Mesendoderm (in vitro differentiated cells): ENCODE measurements at regions not wholly inside any gene's neighbourhood (a gene's known extent, or its start where the extent isn't known, plus 50 kb on each side); places are given as distances from the start of the nearest gene placed in this dataset.

Experiments used
- DNase-seq: peaks from one replicate; pipeline ENCODE4 v3.0.0; 2013
- H2AK5ac ChIP-seq: 2 replicates; pipeline ENCODE4 v1.6.1; 2013; ENCODE audit warnings: low read length, inconsistent platforms
- H2BK120ac ChIP-seq: 2 replicates; pipeline ENCODE4 v1.6.1; 2013; ENCODE audit warnings: low read depth, mild to moderate bottlenecking, low read length, moderate library complexity, mixed read lengths
- H2BK15ac ChIP-seq: replicated peaks from 2 replicates; pipeline ENCODE4 v1.6.1; 2013; ENCODE audit warnings: low read depth, mild to moderate bottlenecking, moderate library complexity
- H2BK5ac ChIP-seq: 2 replicates; pipeline ENCODE4 v1.6.1; 2013; ENCODE audit warnings: low read length, inconsistent platforms
- H3K18ac ChIP-seq: 2 replicates; pipeline ENCODE4 v1.6.1; 2013; ENCODE audit warnings: mild to moderate bottlenecking, low read length, mixed read lengths
- H3K23ac ChIP-seq: one replicate; pipeline ENCODE4 v1.6.1; 2013; ENCODE audit warnings: low read length
- H3K27ac ChIP-seq: 2 replicates; pipeline ENCODE4 v1.5.1; 2013; ENCODE audit warnings: low read depth, mild to moderate bottlenecking, inconsistent platforms, low read length, moderate library complexity
- H3K27me3 ChIP-seq: 2 replicates; pipeline ENCODE4 v1.6.1; 2013; ENCODE audit warnings: low read length, control low read depth, mild to moderate bottlenecking, inconsistent platforms; ENCODE audit not compliant: insufficient read depth, poor library complexity
- H3K36me3 ChIP-seq: 2 replicates; pipeline ENCODE4 v1.6.1; 2013; ENCODE audit warnings: low read length, inconsistent platforms; ENCODE audit not compliant: control insufficient read depth, insufficient read depth
- H3K4ac ChIP-seq: one replicate; pipeline ENCODE4 v1.6.1; 2013; ENCODE audit warnings: low read depth, mild to moderate bottlenecking, low read length, moderate library complexity
- H3K4me1 ChIP-seq: 2 replicates; pipeline ENCODE4 v1.6.1; 2013; ENCODE audit warnings: low read depth, low read length, inconsistent platforms; ENCODE audit not compliant: control insufficient read depth
- H3K4me2 ChIP-seq: 2 replicates; pipeline ENCODE4 v1.6.1; 2013; ENCODE audit warnings: low read length
- H3K4me3 ChIP-seq: 2 replicates; pipeline ENCODE4 v1.5.1; 2013; ENCODE audit warnings: mild to moderate bottlenecking, low read length
- H3K56ac ChIP-seq: one replicate; pipeline ENCODE4 v1.6.1; 2013; ENCODE audit warnings: low read length
- H3K79me1 ChIP-seq: 2 replicates; pipeline ENCODE4 v1.6.1; 2013; ENCODE audit warnings: low read length, inconsistent platforms
- H3K79me2 ChIP-seq: 2 replicates; pipeline ENCODE4 v1.6.1; 2013; ENCODE audit warnings: mild to moderate bottlenecking, low read length; ENCODE audit not compliant: control insufficient read depth, insufficient read depth
- H3K9ac ChIP-seq: 2 replicates; pipeline ENCODE4 v1.6.1; 2013; ENCODE audit warnings: low read length, inconsistent platforms
- H4K5ac ChIP-seq: one replicate; pipeline ENCODE4 v1.6.1; 2013; ENCODE audit warnings: low read length
- H4K8ac ChIP-seq: one replicate; pipeline ENCODE4 v1.6.1; 2013; ENCODE audit warnings: low read depth, mild to moderate bottlenecking, control low read depth, low read length, moderate library complexity
- WGBS: extraction: QIAGEN DNeasy Blood & Tissue Kit; methylation state at CpG from one replicate; pipeline ENCODE4 v1.1.7; 2013; ENCODE audit warnings: low lambda C conversion rate, missing lambda C conversion rate; ENCODE audit not compliant: insufficient coverage; ENCODE audit errors: extremely low coverage; 5-methylcytosine and 5-hydroxymethylcytosine counted together

- Histone ChIP-seq H3K4me1 (no peaks in the 10 kb centered on the region), H4K5ac (no peak overlapping the region), H3K27me3 (no peaks in the 10 kb centered on the region), H3K4me3 (no peak overlapping the region), H2BK5ac (no peak overlapping the region), H3K79me1 (no peaks in the 10 kb centered on the region), H2BK15ac (no peak overlapping the region), H3K23ac (no peak overlapping the region), H2BK120ac (no peak overlapping the region), H3K79me2 (no peaks in the 10 kb centered on the region), H3K9ac (no peak overlapping the region), H3K27ac (no peak overlapping the region), H3K18ac (no peak overlapping the region), H3K36me3 (no peaks in the 10 kb centered on the region), H3K4me2 (no peak overlapping the region), H3K56ac (no peak overlapping the region), H2AK5ac (no peak overlapping the region), H3K4ac (no peak overlapping the region), H4K8ac (no peak overlapping the region)
- no peak for DNase-seq
- no CpG with 5 or more reads among the region's 11 CpGs for WGBS
These were observed 71.7 kb upstream of the GTF3A start for GRCh38 chr13:27352698-27353097.

- Histone ChIP-seq H4K8ac (no peak overlapping the region), H2BK5ac (no peak overlapping the region), H3K4me1 (no peaks in the 10 kb centered on the region), H3K4me3 (no peak overlapping the region), H4K5ac (no peak overlapping the region), H3K27ac (no peak overlapping the region), H3K27me3 (no peaks in the 10 kb centered on the region), H3K18ac (no peak overlapping the region), H3K79me2 (no peaks in the 10 kb centered on the region), H3K4ac (no peak overlapping the region), H2BK15ac (no peak overlapping the region), H3K4me2 (no peak overlapping the region), H3K36me3 (no peaks in the 10 kb centered on the region), H3K9ac (no peak overlapping the region), H3K79me1 (no peaks in the 10 kb centered on the region), H3K23ac (no peak overlapping the region), H3K56ac (no peak overlapping the region), H2BK120ac (no peak overlapping the region), H2AK5ac (no peak overlapping the region)
- no peak for DNase-seq
- no CpG with 5 or more reads among the region's 9 CpGs for WGBS
These were observed 71.2 kb upstream of the GTF3A start for GRCh38 chr13:27353166-27353583.

GRCh38 chr13:27353708-27354107 is 70.7 kb upstream of the GTF3A start:
- H3K79me2 ChIP-seq: no peaks in the 10 kb centered on the region
- H3K18ac ChIP-seq: no peak overlapping the region
- no peak overlapping the region for H2BK5ac ChIP-seq
- no peak overlapping the region for H3K23ac ChIP-seq
- H3K4ac ChIP-seq: no peak overlapping the region
- no peak overlapping the region for H4K8ac ChIP-seq
- no peak overlapping the region for H3K27ac ChIP-seq
- no peak overlapping the region for H4K5ac ChIP-seq
- H3K4me3 ChIP-seq: no peak overlapping the region
- H2BK120ac ChIP-seq: no peak overlapping the region
- H3K56ac ChIP-seq: no peak overlapping the region
- no peaks in the 10 kb centered on the region for H3K27me3 ChIP-seq
- no peaks in the 10 kb centered on the region for H3K79me1 ChIP-seq
- no CpG with 5 or more reads among the region's 3 CpGs for WGBS
- no peak overlapping the region for H2AK5ac ChIP-seq
- no peaks in the 10 kb centered on the region for H3K4me1 ChIP-seq
- H3K4me2 ChIP-seq: no peak overlapping the region
- H3K36me3 ChIP-seq: no peaks in the 10 kb centered on the region
- no peak overlapping the region for H3K9ac ChIP-seq
- no peak for DNase-seq
- no peak overlapping the region for H2BK15ac ChIP-seq

GRCh38 chr13:27354379-27354778 is 70.0 kb upstream of the GTF3A start:
- no peaks in the 10 kb centered on the region for H3K4me1 ChIP-seq
- H2BK15ac ChIP-seq: no peak overlapping the region
- no peak overlapping the region for H3K27ac ChIP-seq
- H4K5ac ChIP-seq: no peak overlapping the region
- no peak for DNase-seq
- H3K79me1 ChIP-seq: no peaks in the 10 kb centered on the region
- H3K4me2 ChIP-seq: no peak overlapping the region
- H3K56ac ChIP-seq: no peak overlapping the region
- H3K4ac ChIP-seq: no peak overlapping the region
- H3K36me3 ChIP-seq: no peaks in the 10 kb centered on the region
- no peak overlapping the region for H2BK120ac ChIP-seq
- no peaks in the 10 kb centered on the region for H3K27me3 ChIP-seq
- no peaks in the 10 kb centered on the region for H3K79me2 ChIP-seq
- WGBS: no CpG with 5 or more reads among the region's 3 CpGs
- no peak overlapping the region for H3K23ac ChIP-seq
- no peak overlapping the region for H3K9ac ChIP-seq
- H3K4me3 ChIP-seq: no peak overlapping the region
- H2BK5ac ChIP-seq: no peak overlapping the region
- no peak overlapping the region for H3K18ac ChIP-seq
- no peak overlapping the region for H2AK5ac ChIP-seq
- H4K8ac ChIP-seq: no peak overlapping the region

- H2AK5ac ChIP-seq: no peak overlapping the region
- no peak overlapping the region for H3K23ac ChIP-seq
- no peak overlapping the region for H4K5ac ChIP-seq
- no peak overlapping the region for H2BK5ac ChIP-seq
- no peak overlapping the region for H3K4ac ChIP-seq
- H3K79me2 ChIP-seq: no peaks in the 10 kb centered on the region
- no peak overlapping the region for H3K27ac ChIP-seq
- no peaks in the 10 kb centered on the region for H3K4me1 ChIP-seq
- no peak overlapping the region for H3K56ac ChIP-seq
- no peak for DNase-seq
- H3K27me3 ChIP-seq: no peaks in the 10 kb centered on the region
- H3K4me3 ChIP-seq: no peak overlapping the region
- no peaks in the 10 kb centered on the region for H3K79me1 ChIP-seq
- H3K9ac ChIP-seq: no peak overlapping the region
- WGBS: no CpG with 5 or more reads among the region's 7 CpGs
- no peak overlapping the region for H4K8ac ChIP-seq
- H3K4me2 ChIP-seq: no peak overlapping the region
- no peak overlapping the region for H3K18ac ChIP-seq
- H2BK120ac ChIP-seq: no peak overlapping the region
- no peaks in the 10 kb centered on the region for H3K36me3 ChIP-seq
- no peak overlapping the region for H2BK15ac ChIP-seq
These were observed 68.5 kb upstream of the GTF3A start for GRCh38 chr13:27355894-27356293.

GRCh38 chr13:27358420-27358819 is 66.0 kb upstream of the GTF3A start:
- Histone ChIP-seq H3K4ac (no peak overlapping the region), H3K4me3 (no peak overlapping the region), H2BK15ac (no peak overlapping the region), H3K56ac (no peak overlapping the region), H3K36me3 (no peaks in the 10 kb centered on the region), H3K27me3 (no peaks in the 10 kb centered on the region), H3K4me2 (no peak overlapping the region), H4K8ac (no peak overlapping the region), H4K5ac (no peak overlapping the region), H3K4me1 (no peaks in the 10 kb centered on the region), H3K79me2 (no peaks in the 10 kb centered on the region), H3K27ac (no peak overlapping the region), H2AK5ac (no peak overlapping the region), H2BK120ac (no peak overlapping the region), H3K18ac (no peak overlapping the region), H3K9ac (no peak overlapping the region), H3K23ac (no peak overlapping the region), H3K79me1 (no peaks in the 10 kb centered on the region), H2BK5ac (no peak overlapping the region)
- DNase-seq: no peak
- WGBS: no CpG with 5 or more reads among the region's 6 CpGs
